ENCODE measurements at regions not wholly inside any gene's neighbourhood (a gene's known extent, or its start where the extent isn't known, plus 50 kb on each side); places are given as distances from the start of the nearest gene placed in this dataset.
A peak's percentile ranks its signal among the peaks of the same experiment; 100 is the strongest.

- DNase-seq (ENCODE audit: low read depth in 2 of 2), result peak in 1 of 2 donors; percentile 69
- no peak overlapping the region for H3K4me3 ChIP-seq (replicated peaks in 1 of 2; ENCODE audit: low read depth in 2 of 2, low read length in 2 of 2)
- no peak for TF ChIP-seq CTCF (IDR thresholded peaks at IDR 0.05; ENCODE audit: low read depth, low read length)
Measured at GRCh38 chr2:224257156-224257555, 144.8 kb downstream of the FAM124B start.

- TF ChIP-seq CTCF (IDR thresholded peaks at IDR 0.05; ENCODE audit: low read depth, low read length), result no peak
- H3K4me3 ChIP-seq (replicated peaks in 1 of 2; ENCODE audit: low read depth in 2 of 2, low read length in 2 of 2), result no peak overlapping the region
Measured at GRCh38 chr2:224253464-224253863, 148.4 kb downstream of the FAM124B start.

GRCh38 chr2:224252631-224253030, 149.3 kb downstream of the FAM124B start:
- peak in 1 of 2 donors; percentile 59 for DNase-seq (ENCODE audit: low read depth in 2 of 2)

More at GRCh38 chr2:224253464-224253863, 148.4 kb downstream of the FAM124B start:
- no peak for DNase-seq (ENCODE audit: low read depth in 2 of 2)

GRCh38 chr2:224248944-224249371, 152.9 kb downstream of the FAM124B start:
- TF ChIP-seq CTCF (IDR thresholded peaks at IDR 0.05; ENCODE audit: low read depth, low read length), result no peak
- H3K4me3 ChIP-seq (replicated peaks in 1 of 2; ENCODE audit: low read depth in 2 of 2, low read length in 2 of 2), result no peak overlapping the region
- no peak for DNase-seq (ENCODE audit: low read depth in 2 of 2)

More at GRCh38 chr2:224252631-224253030, 149.3 kb downstream of the FAM124B start:
- TF ChIP-seq CTCF (IDR thresholded peaks at IDR 0.05; ENCODE audit: low read depth, low read length), result no peak
- H3K4me3 ChIP-seq (replicated peaks in 1 of 2; ENCODE audit: low read depth in 2 of 2, low read length in 2 of 2), result no peak overlapping the region

- peak; percentile 46 to 71 for DNase-seq (ENCODE audit: low read depth in 2 of 2)
- no peak for TF ChIP-seq CTCF (IDR thresholded peaks at IDR 0.05; ENCODE audit: low read depth, low read length)
- no peak overlapping the region for H3K4me3 ChIP-seq (replicated peaks in 1 of 2; ENCODE audit: low read depth in 2 of 2, low read length in 2 of 2)
Measured at GRCh38 chr2:224242561-224242960, 159.3 kb downstream of the FAM124B start.

- TF ChIP-seq CTCF (IDR thresholded peaks at IDR 0.05; ENCODE audit: low read depth, low read length), result no peak
- DNase-seq (ENCODE audit: low read depth in 2 of 2), result no peak
- H3K4me3 ChIP-seq (replicated peaks in 1 of 2; ENCODE audit: low read depth in 2 of 2, low read length in 2 of 2), result no peak overlapping the region
Measured at GRCh38 chr2:224241812-224242211, 160.1 kb downstream of the FAM124B start.

- DNase-seq (ENCODE audit: low read depth in 2 of 2), result no peak
Measured at GRCh38 chr2:224241001-224241400, 160.9 kb downstream of the FAM124B start.

More at GRCh38 chr2:224241001-224241400, 160.9 kb downstream of the FAM124B start:
- H3K4me3 ChIP-seq (replicated peaks in 1 of 2; ENCODE audit: low read depth in 2 of 2, low read length in 2 of 2), result no peak overlapping the region
- TF ChIP-seq CTCF (IDR thresholded peaks at IDR 0.05; ENCODE audit: low read depth, low read length), result no peak

All from cardiac fibroblast (primary cell).